Calu3 (cell line): ENCODE measurements at regions not wholly inside any gene's neighbourhood (a gene's known extent, or its start where the extent isn't known, plus 50 kb on each side); places are given as distances from the start of the nearest gene placed in this dataset.

Source experiments
- BruUV-seq: library from RNA; stranded (reverse); fragments of 400-500 nt; replicated peaks from 2 replicates; lab custom pipeline; 2021; lab: Mats Ljungman, UMichigan
- CTCF ChIA-PET: fragments of 300-600 bp; sonication (Branson Sonifier 250); formaldehyde crosslinking; loops from one replicate; lab custom pipeline; 2022; ENCODE audit warnings: antibody characterized with exemption; lab: Charles Lee
- DNase-seq: peaks from one replicate; pipeline ENCODE4 v3.0.0; 2022
- H3K27ac Mint-ChIP-seq: one replicate; pipeline ENCODE4 v1.8.0; 2022; ENCODE audit warnings: mixed read lengths; ENCODE audit not compliant: unreplicated experiment
- H3K27me3 Mint-ChIP-seq: one replicate; pipeline ENCODE4 v1.8.0; 2022; ENCODE audit warnings: mixed read lengths; ENCODE audit not compliant: unreplicated experiment
- H3K36me3 Mint-ChIP-seq: one replicate; pipeline ENCODE4 v1.8.0; 2022; ENCODE audit warnings: mild to moderate bottlenecking, moderate library complexity, mixed read lengths; ENCODE audit not compliant: insufficient read depth, unreplicated experiment
- H3K4me1 Mint-ChIP-seq: one replicate; pipeline ENCODE4 v1.8.0; 2022; ENCODE audit warnings: mild to moderate bottlenecking, low read depth, mixed read lengths; ENCODE audit not compliant: unreplicated experiment
- H3K4me3 Mint-ChIP-seq: one replicate; pipeline ENCODE4 v1.8.0; 2022; ENCODE audit warnings: mild to moderate bottlenecking, low read depth, moderate library complexity, mixed read lengths; ENCODE audit not compliant: unreplicated experiment
- H3K9me3 Mint-ChIP-seq: one replicate; pipeline ENCODE4 v1.8.0; 2022; ENCODE audit warnings: low read depth, mixed read lengths; ENCODE audit not compliant: unreplicated experiment
- CTCF ChIP-seq: fragments of 200-600 bp; IDR thresholded peaks from one replicate; pipeline ENCODE4 v1.8.0; 2022; ENCODE audit warnings: antibody characterized with exemption; ENCODE audit not compliant: unreplicated experiment
- intact Hi-C: fragments of 100-400 bp; cut with micrococcal nuclease; formaldehyde crosslinking; loops from one replicate; pipeline ENCODE4 v1.10.0; 2022; ENCODE audit not compliant: unreplicated experiment

- Mint-ChIP-seq H3K4me3 (no peak overlapping the region), H3K9me3 (peaks cover 5% of the 10 kb centered on the region), H3K27ac (no peak overlapping the region), H3K36me3 (no peaks in the 10 kb centered on the region), H3K4me1 (peaks cover 7% of the 10 kb centered on the region), H3K27me3 (peaks cover 86% of the 10 kb centered on the region)
- no TSS peak for BruUV-seq
- TF ChIP-seq CTCF: no peak
- peak; percentile 23 for DNase-seq
- intact Hi-C loops: loop anchor here (2.0 kb wide), 1 partner anchor 51 kb away; no protein-coding TSS in a partner anchor
- CTCF ChIA-PET: interaction anchor here (0.5 to 1.8 kb wide), 6 partner anchors 11 to 439 kb away, joined by 3 to 17 read pairs (median 3); no protein-coding TSS in a partner anchor
Measured at GRCh38 chr15:59741274-59741906, 52.3 kb upstream of the BNIP2 start.

GRCh38 chr15:59739557-59740186 lies 50.6 kb upstream of the BNIP2 start:
- H3K36me3 Mint-ChIP-seq: no peaks in the 10 kb centered on the region
- peaks cover 72% of the 10 kb centered on the region for H3K27me3 Mint-ChIP-seq
- intact Hi-C loops: loop anchor here (2.0 kb wide), 1 partner anchor 49 kb away; no protein-coding TSS in a partner anchor
- H3K27ac Mint-ChIP-seq: no peak overlapping the region
- TF ChIP-seq CTCF: no peak
- DNase-seq: no peak
- peaks cover 5% of the 10 kb centered on the region for H3K9me3 Mint-ChIP-seq
- CTCF ChIA-PET: interaction anchor here (0.8 kb wide), 1 partner anchor 583 kb away, joined by 3 read pairs; no protein-coding TSS in a partner anchor
- H3K4me3 Mint-ChIP-seq: no peak overlapping the region
- no TSS peak for BruUV-seq
- peaks cover 7% of the 10 kb centered on the region for H3K4me1 Mint-ChIP-seq
